Psoas muscle (tissue), 7 donors: ENCODE measurements at regions not wholly inside any gene's neighbourhood (a gene's known extent, or its start where the extent isn't known, plus 50 kb on each side); places are given as distances from the start of the nearest gene placed in this dataset.
"Not testable (repeated sequence)": the region's sequence is repeated elsewhere in the genome, so short reads cannot be mapped to it uniquely, and the experiment has no call there.

ENCODE experiments used
- ATAC-seq, 4 donors: fragments of 200-7000 bp; cut with Tn5 transposase; one replicate each; pipeline ENCODE4 v1.9.1; 2020; ENCODE audit warnings: moderate library complexity in 3 of 4, mild to moderate bottlenecking in 2 of 4
- DNase-seq, 2 donors: peaks; one replicate each; pipeline ENCODE4 v3.0.0-alpha.2; 2020
- H3K27ac ChIP-seq: fragments of 200-600 bp; one replicate; pipeline ENCODE4 v1.8.0; 2022
- H3K27me3 ChIP-seq, 3 donors: fragments of 200-600 bp in 1 of 3; one replicate each; pipeline versions ENCODE4 v1.6.1 to v1.8.0; 2013 to 2022; ENCODE audit warnings: low read length in 2 of 3, mild to moderate bottlenecking in 2 of 3, moderate library complexity in 1 of 3; ENCODE audit not compliant: insufficient read depth in 3 of 3
- H3K36me3 ChIP-seq, 2 donors: fragments of 200-600 bp in 1 of 2; one replicate each; pipeline versions ENCODE4 v1.6.1 to v1.8.0; 2013 to 2022; ENCODE audit warnings: low read depth in 1 of 2, mild to moderate bottlenecking in 1 of 2, moderate library complexity in 1 of 2; ENCODE audit not compliant: insufficient read depth in 1 of 2
- H3K4me1 ChIP-seq: fragments of 200-600 bp; one replicate; pipeline ENCODE4 v1.8.0; 2022
- H3K4me3 ChIP-seq: fragments of 200-600 bp; one replicate; pipeline ENCODE4 v1.8.0; 2022; ENCODE audit warnings: mild to moderate bottlenecking
- H3K9me3 ChIP-seq: fragments of 200-600 bp; one replicate; pipeline ENCODE4 v1.8.0; 2022
- CTCF ChIP-seq: fragments of 200-600 bp; IDR thresholded peaks from one replicate; pipeline ENCODE4 v1.8.0; 2022; ENCODE audit warnings: antibody characterized with exemption
- WGBS, 3 donors: extraction: QIAGEN DNeasy Blood & Tissue Kit; methylation state at CpG; one replicate each; pipeline versions ENCODE4 v1.1.6 to v1.1.7; 2013; 5-methylcytosine and 5-hydroxymethylcytosine counted together
- intact Hi-C, 2 donors: fragments of 100-400 bp; cut with DNase I; formaldehyde crosslinking; loops; one replicate each; pipeline versions ENCODE4 v1.11.0 to v1.14.2; 2022
- donor health status: healthy with polysubstance abuse.
- donor health status: DM: no; HTN: no; CAD: no; lungs with moderate emphysema.
- donor health status: Bipolar disorder and iron deficiency.
- donor health status: healthy.
- donor health status: DM: yes; HTN: yes; CAD: no.
- donor health status: DM: no; HTN: no; CAD: no.
- donor health status: DM: yes; HTN: yes; CAD: no.

- H3K36me3 ChIP-seq, result no peaks in the 10 kb centered on the region
- DNase-seq, result no peak
- H3K4me1 ChIP-seq, result no peaks in the 10 kb centered on the region
- H3K27ac ChIP-seq, result no peak overlapping the region
- no peak for TF ChIP-seq CTCF
- no peak for ATAC-seq
- intact Hi-C loops, result no loop called here
- H3K4me3 ChIP-seq, result no peak overlapping the region
- H3K27me3 ChIP-seq, result no peaks in the 10 kb centered on the region
- H3K9me3 ChIP-seq, result no peaks in the 10 kb centered on the region
Observed at GRCh38 chr2:194301946-194302345, 1355.1 kb upstream of the SLC39A10 start.

- ATAC-seq (no peak), DNase-seq (no peak)
- intact Hi-C loops, result no loop called here
- Histone ChIP-seq H3K9me3 (no peaks in the 10 kb centered on the region), H3K27me3 (no peaks in the 10 kb centered on the region), H3K4me1 (no peaks in the 10 kb centered on the region), H3K36me3 (no peaks in the 10 kb centered on the region), H3K27ac (no peak overlapping the region), H3K4me3 (no peak overlapping the region)
- 78 to 84% (median 82%) methylated on average over 1 of the region's 1 CpG for WGBS, 3 donors
- TF ChIP-seq CTCF, result no peak
Observed at GRCh38 chr2:194294156-194294555, 1362.9 kb upstream of the SLC39A10 start.

GRCh38 chr2:194291104-194291503, 1365.9 kb upstream of the SLC39A10 start:
- ATAC-seq (no peak), DNase-seq (no peak)
- Histone ChIP-seq H3K4me1 (no peaks in the 10 kb centered on the region), H3K36me3 (no peaks in the 10 kb centered on the region), H3K9me3 (no peaks in the 10 kb centered on the region), H3K4me3 (no peak overlapping the region), H3K27ac (no peak overlapping the region), H3K27me3 (no peaks in the 10 kb centered on the region)
- intact Hi-C loops, result no loop called here
- WGBS, 3 donors, result 84 to 90% (median 90%) methylated on average over 4 of the region's 4 CpGs
- TF ChIP-seq CTCF, result no peak

- Histone ChIP-seq H3K27me3 (no peaks in the 10 kb centered on the region), H3K36me3 (no peaks in the 10 kb centered on the region), H3K4me3 (no peak overlapping the region), H3K4me1 (no peaks in the 10 kb centered on the region), H3K27ac (no peak overlapping the region), H3K9me3 (no peaks in the 10 kb centered on the region)
- no peak for TF ChIP-seq CTCF
- 73 to 87% (median 82%) methylated on average over 4 of the region's 4 CpGs for WGBS, 3 donors
- intact Hi-C loops, result no loop called here
- ATAC-seq (no peak), DNase-seq (no peak)
Observed at GRCh38 chr2:194289712-194290346, 1367.2 kb upstream of the SLC39A10 start.

- intact Hi-C loops, DNase-seq, H3K27me3 ChIP-seq, H3K4me1 ChIP-seq, H3K4me3 ChIP-seq, H3K9me3 ChIP-seq, ATAC-seq, H3K27ac ChIP-seq, H3K36me3 ChIP-seq: not testable (repeated sequence)
- WGBS, 3 donors, result 86 to 94% (median 94%) methylated on average over 9 of the region's 9 CpGs
Observed at GRCh38 chr2:194276667-194277066, 1380.4 kb upstream of the SLC39A10 start.
